ENCODE measurements at regions not wholly inside any gene's neighbourhood (a gene's known extent, or its start where the extent isn't known, plus 50 kb on each side); places are given as distances from the start of the nearest gene placed in this dataset.

- TF ChIP-seq RAD21 (IDR thresholded peaks at IDR 0.05) (no peak), CTCF (IDR thresholded peaks at IDR 0.05; ENCODE audit: low read depth, low read length, missing input control) (no peak), ATF3 (IDR thresholded peaks at IDR 0.05) (no peak), HNF4A (conservative IDR thresholded peaks at IDR 0.05) (no peak), EGR1 (IDR thresholded peaks at IDR 0.05; ENCODE audit: low read depth in 2 of 2) (no peak)
These were observed 178.7 kb upstream of the GDF10 start for GRCh38 chr10:47121336-47121735.

Measured in liver (tissue), 3 donors.